GM06990 (cell line): ENCODE measurements at regions not wholly inside any gene's neighbourhood (a gene's known extent, or its start where the extent isn't known, plus 50 kb on each side); places are given as distances from the start of the nearest gene placed in this dataset.

Experiments used
- DNase-seq: peaks from one replicate; pipeline ENCODE4 v3.0.0-alpha.2; 2011; ENCODE audit not compliant: insufficient read length; ENCODE audit errors: extremely low read depth
- H3K27me3 ChIP-seq: replicated peaks from 2 replicates; pipeline ENCODE4 v1.6.0; 2011; ENCODE audit warnings: low read length; ENCODE audit not compliant: control insufficient read depth, insufficient read depth
- H3K36me3 ChIP-seq: 2 replicates; pipeline ENCODE4 v1.5.1; 2011; ENCODE audit warnings: low read length; ENCODE audit not compliant: control insufficient read depth, insufficient read depth
- H3K4me3 ChIP-seq: replicated peaks from 2 replicates; pipeline ENCODE4 v1.5.1; 2011; ENCODE audit warnings: low read depth, mild to moderate bottlenecking, control low read depth, low read length
- TF ChIP-seq, protein P1 (sequence below): IDR thresholded peaks from 2 replicates; pipeline ENCODE4 v1.5.1; 2011; ENCODE audit warnings: low read length, control low read depth, mild to moderate bottlenecking, inconsistent platforms; ENCODE audit not compliant: insufficient read depth, poor library complexity, severe bottlenecking

DNA sequence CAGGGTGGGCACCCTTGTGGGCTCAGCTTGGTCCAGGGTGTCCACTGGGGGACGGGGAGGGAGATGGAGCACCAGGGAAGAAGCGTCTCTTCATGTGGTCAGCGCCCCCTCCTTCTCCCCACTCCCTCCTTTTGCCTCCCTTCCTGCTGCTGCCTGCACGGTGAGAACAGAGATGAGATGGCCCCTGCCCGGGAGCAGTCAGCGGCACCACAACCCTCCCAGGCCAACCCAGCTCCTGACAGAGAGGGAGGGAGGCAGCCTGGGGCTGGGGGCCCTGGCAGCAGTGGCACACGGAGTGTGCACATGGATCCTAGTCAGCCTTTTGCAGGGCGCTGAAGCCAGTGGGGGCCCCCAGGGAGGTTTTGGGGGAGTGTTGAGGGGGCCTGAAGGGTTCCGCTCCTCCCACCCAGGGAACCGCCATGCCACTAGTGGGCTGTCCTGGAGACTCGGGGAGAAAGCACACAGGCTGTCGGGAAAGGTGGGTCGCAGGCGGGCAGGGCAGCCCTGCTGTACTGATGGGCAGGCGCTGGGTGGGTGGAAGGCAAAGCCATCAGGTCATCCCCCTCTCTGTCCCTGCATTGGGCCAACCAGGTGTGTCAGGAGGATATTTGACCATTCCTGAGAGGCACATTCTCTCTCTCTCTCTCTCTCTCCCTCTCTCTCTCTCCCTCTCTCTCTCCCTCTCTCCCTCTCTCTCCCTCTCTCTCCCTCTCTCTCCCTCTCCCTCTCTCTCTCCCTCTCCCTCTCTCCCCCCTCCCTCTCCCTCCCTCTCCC lies 94.3 kb upstream of the BHLHE23 start:
- Histone ChIP-seq H3K27me3 (no peaks in the 10 kb centered on the region), H3K4me3 (no peak overlapping the region), H3K36me3 (no peaks in the 10 kb centered on the region)
- DNase-seq, result no peak
- TF ChIP-seq, protein P1, sequence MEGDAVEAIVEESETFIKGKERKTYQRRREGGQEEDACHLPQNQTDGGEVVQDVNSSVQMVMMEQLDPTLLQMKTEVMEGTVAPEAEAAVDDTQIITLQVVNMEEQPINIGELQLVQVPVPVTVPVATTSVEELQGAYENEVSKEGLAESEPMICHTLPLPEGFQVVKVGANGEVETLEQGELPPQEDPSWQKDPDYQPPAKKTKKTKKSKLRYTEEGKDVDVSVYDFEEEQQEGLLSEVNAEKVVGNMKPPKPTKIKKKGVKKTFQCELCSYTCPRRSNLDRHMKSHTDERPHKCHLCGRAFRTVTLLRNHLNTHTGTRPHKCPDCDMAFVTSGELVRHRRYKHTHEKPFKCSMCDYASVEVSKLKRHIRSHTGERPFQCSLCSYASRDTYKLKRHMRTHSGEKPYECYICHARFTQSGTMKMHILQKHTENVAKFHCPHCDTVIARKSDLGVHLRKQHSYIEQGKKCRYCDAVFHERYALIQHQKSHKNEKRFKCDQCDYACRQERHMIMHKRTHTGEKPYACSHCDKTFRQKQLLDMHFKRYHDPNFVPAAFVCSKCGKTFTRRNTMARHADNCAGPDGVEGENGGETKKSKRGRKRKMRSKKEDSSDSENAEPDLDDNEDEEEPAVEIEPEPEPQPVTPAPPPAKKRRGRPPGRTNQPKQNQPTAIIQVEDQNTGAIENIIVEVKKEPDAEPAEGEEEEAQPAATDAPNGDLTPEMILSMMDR, result no peak

DNA sequence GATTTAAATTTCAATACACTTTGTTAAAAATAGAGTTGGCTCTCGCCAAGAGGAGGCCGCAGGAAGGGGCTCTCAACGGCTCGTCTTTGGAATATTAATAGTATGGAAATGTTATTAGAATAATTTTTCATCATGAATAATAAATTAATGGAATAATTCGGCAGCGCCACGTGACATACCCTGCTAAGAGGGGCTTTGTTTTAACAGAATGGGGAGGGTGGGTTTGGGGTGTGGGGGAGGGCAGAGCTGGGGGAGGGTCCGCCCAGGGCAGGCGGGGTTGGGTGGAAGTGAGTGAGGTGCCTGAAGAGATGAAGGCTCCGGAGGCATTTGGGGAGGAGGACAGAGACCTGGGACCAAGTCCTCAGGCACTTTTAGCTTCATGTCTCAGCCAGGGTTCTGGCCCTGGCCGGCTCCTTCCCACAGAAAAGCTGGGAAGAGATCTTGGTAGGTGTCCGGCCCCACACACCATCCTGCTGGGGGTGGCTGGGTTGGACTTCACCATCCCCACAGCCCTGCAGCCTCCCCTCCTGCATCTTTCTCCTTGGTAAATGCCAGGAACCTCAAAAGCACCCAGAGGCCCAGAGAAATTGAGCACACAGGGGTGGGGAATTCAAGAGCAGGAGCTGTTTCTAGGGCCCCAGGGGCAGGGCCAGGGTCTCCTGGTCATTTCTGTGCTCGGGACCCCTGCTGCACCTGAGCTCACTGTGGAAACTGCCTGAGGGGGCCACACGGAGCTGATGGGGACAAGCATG lies 93.6 kb upstream of the BHLHE23 start:
- H3K27me3 ChIP-seq, result no peaks in the 10 kb centered on the region
- no peak overlapping the region for H3K4me3 ChIP-seq
- H3K36me3 ChIP-seq, result no peaks in the 10 kb centered on the region
- DNase-seq, result no peak
- TF ChIP-seq, protein P1, result no peak

DNA sequence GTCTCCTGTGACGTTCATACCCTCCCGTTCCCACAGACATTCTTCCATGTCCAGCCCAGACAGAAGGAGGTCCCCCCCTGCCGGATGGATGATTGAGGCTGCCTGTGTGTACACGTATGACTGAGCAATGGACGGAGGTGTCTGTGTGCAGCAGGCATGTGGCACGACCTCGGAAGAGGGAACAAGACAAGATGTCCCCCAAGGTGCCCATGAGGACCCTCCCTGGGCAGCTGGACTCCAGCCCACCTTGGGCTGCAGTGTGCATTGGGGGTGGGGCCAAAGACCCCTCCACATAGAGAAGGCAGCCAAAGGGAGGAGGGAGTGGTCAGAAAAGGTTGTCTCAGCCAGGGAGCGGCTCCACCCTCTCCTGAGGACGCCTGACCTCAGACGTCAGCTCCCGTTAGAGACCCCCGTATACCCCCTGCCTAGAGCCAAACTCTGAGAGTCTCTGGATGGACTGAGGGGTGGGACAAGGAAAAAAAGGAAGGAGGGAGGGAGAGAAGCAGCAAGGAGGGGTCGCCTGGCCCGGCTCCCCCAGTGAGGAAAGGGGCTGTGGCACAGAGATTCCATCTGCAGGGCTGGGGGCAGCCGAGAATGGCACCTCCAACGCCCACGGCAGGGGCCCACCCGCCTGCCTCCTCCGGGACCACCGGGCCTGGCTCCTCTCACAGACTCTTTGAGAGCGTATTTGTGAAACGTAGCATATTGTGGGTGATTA lies 92.9 kb upstream of the BHLHE23 start:
- TF ChIP-seq, protein P1, result no peak
- no peaks in the 10 kb centered on the region for H3K27me3 ChIP-seq
- no peak overlapping the region for H3K4me3 ChIP-seq
- DNase-seq, result no peak
- H3K36me3 ChIP-seq, result no peaks in the 10 kb centered on the region

GRCh38 chr20:63098195-63098810 lies 91.5 kb upstream of the BHLHE23 start:
- no peak overlapping the region for H3K4me3 ChIP-seq
- TF ChIP-seq, protein P1, result no peak
- H3K36me3 ChIP-seq, result no peaks in the 10 kb centered on the region
- DNase-seq, result no peak
- no peaks in the 10 kb centered on the region for H3K27me3 ChIP-seq

GRCh38 chr20:63097336-63097831 lies 90.6 kb upstream of the BHLHE23 start:
- H3K36me3 ChIP-seq, result no peaks in the 10 kb centered on the region
- no peak for DNase-seq
- H3K27me3 ChIP-seq, result no peaks in the 10 kb centered on the region
- H3K4me3 ChIP-seq, result no peak overlapping the region
- TF ChIP-seq, protein P1, result no peak
